IMR-90 (cell line): ENCODE measurements at regions not wholly inside any gene's neighbourhood (a gene's known extent, or its start where the extent isn't known, plus 50 kb on each side); places are given as distances from the start of the nearest gene placed in this dataset.

Experiments
- BHLHE40 ChIP-seq: fragments of 150-350 bp; IDR thresholded peaks from 2 replicates; pipeline ENCODE4 v1.6.1; 2016; ENCODE audit warnings: mild to moderate bottlenecking, low read depth, low read length
- CEBPB ChIP-seq: IDR thresholded peaks from 2 replicates; pipeline ENCODE4 v1.6.1; 2012; ENCODE audit warnings: low read depth, low read length, improper control_type of control experiment
- CHD1 ChIP-seq: IDR thresholded peaks from 2 replicates; pipeline ENCODE4 v1.6.1; 2012; ENCODE audit warnings: low read depth, low read length, improper control_type of control experiment
- CTCF ChIP-seq: conservative IDR thresholded peaks from 2 replicates; pipeline ENCODE4 v1.5.1; 2012; ENCODE audit warnings: mild to moderate bottlenecking, low read depth, low read length, improper control_type of control experiment
- MAFK ChIP-seq: IDR thresholded peaks from 2 replicates; pipeline ENCODE4 v1.6.1; 2012; ENCODE audit warnings: low read depth, low read length, improper control_type of control experiment
- POLR2A ChIP-seq: IDR thresholded peaks from 2 replicates; pipeline ENCODE4 v1.6.1; 2012; ENCODE audit warnings: mild to moderate bottlenecking, low read depth, low read length
- RAD21 ChIP-seq: IDR thresholded peaks from 2 replicates; pipeline ENCODE4 v1.6.1; 2012; ENCODE audit warnings: low read length, improper control_type of control experiment
- RCOR1 ChIP-seq: IDR thresholded peaks from 2 replicates; pipeline ENCODE4 v1.6.1; 2012; ENCODE audit warnings: mild to moderate bottlenecking, low read length, improper control_type of control experiment; ENCODE audit not compliant: insufficient replicate concordance
- RFX5 ChIP-seq: IDR thresholded peaks from 2 replicates; pipeline ENCODE4 v1.8.0; 2012; ENCODE audit warnings: low read depth, mild to moderate bottlenecking, low read length, moderate library complexity
- SMC3 ChIP-seq: fragments of 150-350 bp; IDR thresholded peaks from 2 replicates; pipeline ENCODE4 v1.6.1; 2016; ENCODE audit warnings: low read depth, mild to moderate bottlenecking, antibody characterized with exemption, low read length, moderate library complexity
- USF2 ChIP-seq: fragments of 150-350 bp; IDR thresholded peaks from 2 replicates; pipeline ENCODE4 v1.6.1; 2017; ENCODE audit warnings: mild to moderate bottlenecking, antibody characterized with exemption, low read length, low read depth
- TF ChIP-seq, protein P1 (sequence below): fragments of 150-350 bp; IDR thresholded peaks from 2 replicates; pipeline ENCODE4 v1.6.1; 2016; ENCODE audit warnings: low read depth, mild to moderate bottlenecking, low read length, moderate library complexity, borderline replicate concordance

DNA sequence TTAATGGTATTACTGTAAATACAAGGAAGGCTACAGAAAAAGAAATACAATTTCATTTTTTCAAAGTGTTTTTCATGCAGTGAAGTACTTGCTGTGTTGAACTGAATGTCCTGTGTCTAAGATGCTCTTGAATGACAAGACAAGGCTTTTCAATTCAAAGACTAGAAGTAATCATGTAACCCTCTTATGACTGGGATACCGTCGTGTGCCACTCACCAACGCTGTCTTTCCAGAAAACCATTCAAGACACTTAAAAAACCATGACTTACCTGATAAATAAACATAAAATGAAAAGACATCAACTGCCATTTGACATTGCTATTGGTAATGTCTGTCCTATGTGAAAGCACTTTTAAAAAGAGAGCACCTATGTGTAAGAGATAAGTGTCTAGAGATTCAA lies 183.1 kb upstream of the DPP10 start:
- TF ChIP-seq MAFK, result no peak
- no peak for TF ChIP-seq POLR2A
- no peak for TF ChIP-seq SMC3
- no peak for TF ChIP-seq CTCF
- TF ChIP-seq CHD1, result no peak
- no peak for TF ChIP-seq BHLHE40
- TF ChIP-seq CEBPB, result no peak
- no peak for TF ChIP-seq RCOR1
- TF ChIP-seq, protein P1, sequence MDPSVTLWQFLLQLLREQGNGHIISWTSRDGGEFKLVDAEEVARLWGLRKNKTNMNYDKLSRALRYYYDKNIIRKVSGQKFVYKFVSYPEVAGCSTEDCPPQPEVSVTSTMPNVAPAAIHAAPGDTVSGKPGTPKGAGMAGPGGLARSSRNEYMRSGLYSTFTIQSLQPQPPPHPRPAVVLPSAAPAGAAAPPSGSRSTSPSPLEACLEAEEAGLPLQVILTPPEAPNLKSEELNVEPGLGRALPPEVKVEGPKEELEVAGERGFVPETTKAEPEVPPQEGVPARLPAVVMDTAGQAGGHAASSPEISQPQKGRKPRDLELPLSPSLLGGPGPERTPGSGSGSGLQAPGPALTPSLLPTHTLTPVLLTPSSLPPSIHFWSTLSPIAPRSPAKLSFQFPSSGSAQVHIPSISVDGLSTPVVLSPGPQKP, result no peak
- no peak for TF ChIP-seq RAD21
- TF ChIP-seq RFX5, result no peak
- no peak for TF ChIP-seq USF2
